ENCODE measurements at regions not wholly inside any gene's neighbourhood (a gene's known extent, or its start where the extent isn't known, plus 50 kb on each side); places are given as distances from the start of the nearest gene placed in this dataset.
"Not testable (repeated sequence)": the region's sequence is repeated elsewhere in the genome, so short reads cannot be mapped to it uniquely, and the experiment has no call there.

DNA sequence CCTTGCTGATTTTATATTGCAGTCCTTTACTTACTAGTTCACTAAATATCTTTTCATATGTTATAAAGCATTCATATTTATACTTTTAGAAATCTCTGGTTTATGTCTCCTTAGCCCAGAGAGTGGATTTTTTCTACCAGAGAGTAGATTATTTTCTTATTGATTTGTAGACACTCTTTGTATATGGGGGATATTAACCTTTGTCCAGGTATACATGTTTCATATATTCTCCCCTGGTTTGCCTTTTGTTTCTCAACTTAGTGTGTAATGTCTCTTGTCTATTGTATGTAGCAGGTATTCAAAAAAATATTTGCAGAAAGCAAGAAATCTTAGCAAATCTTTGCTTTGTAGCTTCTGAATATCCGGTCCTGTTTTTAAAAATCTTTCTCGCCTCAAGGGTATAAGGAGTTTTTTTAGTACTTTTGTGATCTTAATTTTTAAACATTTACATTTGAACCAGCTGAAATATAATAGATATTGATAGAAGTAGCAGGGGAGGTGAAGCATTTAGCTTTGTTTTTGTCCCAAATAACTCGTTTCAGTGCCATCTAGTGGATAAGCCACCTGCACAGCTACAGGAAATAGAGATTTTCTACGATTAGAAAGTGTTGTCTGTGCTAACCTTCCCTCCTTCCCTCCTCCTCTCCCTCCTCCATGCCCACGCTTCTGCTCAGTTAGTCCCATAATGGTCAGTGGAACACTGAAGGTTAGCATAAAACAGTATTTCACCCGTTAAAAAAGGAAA, 97.0 kb downstream of the PHETA1 start:
- no peak for DNase-seq

- DNase-seq: no peak
Measured at GRCh38 chr12:111270774-111271173, 98.1 kb downstream of the PHETA1 start.

DNA sequence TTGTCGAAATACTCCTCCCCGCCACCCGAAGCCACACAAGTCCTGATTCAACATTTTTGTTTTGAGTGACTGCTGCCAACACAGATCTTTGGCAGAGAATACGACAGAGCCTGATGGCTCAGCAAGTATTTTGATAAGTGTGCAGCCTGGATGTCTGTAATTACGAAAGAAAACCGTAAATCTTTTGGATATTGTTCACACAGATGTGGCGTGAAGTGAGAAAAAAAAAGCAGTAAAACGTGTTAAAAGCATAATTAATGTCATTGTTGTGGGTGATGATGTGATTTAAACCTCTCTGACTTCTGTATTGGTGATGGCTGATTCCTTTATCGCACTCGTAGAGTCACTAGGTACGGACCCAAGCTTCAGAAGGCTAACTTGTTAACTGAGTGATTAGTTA, 98.7 kb downstream of the PHETA1 start:
- DNase-seq: no peak

- DNase-seq: no peak
Measured at GRCh38 chr12:111269718-111270117, 99.2 kb downstream of the PHETA1 start.

DNA sequence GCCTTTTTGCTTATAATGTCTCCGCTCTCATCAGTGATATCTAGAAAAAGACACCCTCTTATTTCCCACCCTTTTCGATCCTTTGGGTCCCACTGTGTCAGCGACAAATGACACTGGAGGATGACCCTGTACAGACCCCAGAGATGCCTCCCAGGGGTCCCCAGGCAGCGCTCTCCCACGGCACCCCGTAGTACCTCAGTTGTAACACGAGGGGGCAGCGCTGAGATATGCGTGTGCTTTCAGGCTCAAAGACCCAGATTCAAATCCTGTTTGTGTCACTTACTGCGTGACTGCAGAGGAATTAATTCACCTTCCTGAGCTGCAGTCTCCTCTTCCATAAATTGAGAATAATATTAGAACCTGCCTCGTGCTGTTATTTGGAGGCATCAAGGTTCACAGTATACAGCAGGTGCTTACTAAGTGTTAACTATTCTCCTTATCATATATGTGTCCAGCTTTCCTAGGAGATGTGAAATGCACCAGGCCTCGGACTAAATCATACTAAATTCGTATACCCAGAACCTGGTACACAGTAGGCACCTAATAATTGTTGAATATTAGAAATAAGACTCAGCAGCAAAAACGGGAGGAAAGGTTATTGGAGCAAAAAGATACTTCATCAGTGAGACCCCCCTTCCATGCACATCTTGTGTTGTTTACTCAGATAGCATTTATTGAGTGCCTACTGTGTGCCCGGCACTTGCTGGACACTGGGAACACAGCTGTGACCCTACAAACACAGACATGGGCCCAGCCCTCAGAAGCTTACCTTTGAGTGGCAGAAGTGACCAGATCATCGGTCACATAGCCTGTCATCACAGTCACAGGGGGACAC, 99.9 kb downstream of the PHETA1 start:
- peak; percentile 4 for DNase-seq

DNA sequence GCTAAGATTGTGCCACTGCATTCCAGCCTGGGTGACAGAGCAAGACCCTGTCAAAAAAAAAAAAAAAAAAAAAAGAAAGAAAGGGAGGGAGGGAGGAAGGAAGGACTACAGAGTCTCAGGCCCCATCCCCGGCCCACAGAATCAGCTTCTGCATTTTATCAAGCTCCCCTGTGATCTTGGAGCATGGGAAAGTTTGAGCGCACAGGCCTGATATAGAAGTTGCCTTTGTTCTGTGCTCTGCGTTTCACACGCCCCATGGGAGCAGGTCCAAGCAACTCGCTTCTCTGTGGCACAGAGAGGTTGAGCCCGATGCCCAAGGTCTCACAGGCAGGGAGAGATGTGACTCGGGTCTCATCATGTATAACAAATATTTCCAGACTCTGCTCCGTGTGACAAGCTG, 101.8 kb downstream of the PHETA1 start:
- DNase-seq: no peak

GRCh38 chr12:111261911-111262676, 106.8 kb downstream of the PHETA1 start:
- no peak for DNase-seq

DNA sequence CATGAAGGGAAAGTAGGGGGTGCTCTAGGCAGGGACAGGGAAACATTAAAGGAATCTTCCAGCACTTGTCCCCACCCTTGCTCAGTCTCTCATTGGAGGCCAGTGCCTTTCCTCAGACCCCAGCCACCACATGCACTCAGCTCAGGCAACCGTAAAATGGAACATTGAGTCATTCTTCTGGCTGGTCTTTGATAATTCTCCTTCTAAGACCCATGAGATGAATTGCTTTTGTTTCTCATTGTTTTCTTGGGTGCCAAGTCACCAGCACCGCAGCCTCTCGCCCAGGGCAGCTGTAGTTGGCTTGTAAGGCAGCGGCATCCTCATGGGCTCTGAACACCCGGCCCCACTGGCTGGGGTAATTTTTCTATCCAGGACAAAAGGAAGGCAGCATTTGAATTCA, 108.2 kb downstream of the PHETA1 start:
- no peak for DNase-seq

DNA sequence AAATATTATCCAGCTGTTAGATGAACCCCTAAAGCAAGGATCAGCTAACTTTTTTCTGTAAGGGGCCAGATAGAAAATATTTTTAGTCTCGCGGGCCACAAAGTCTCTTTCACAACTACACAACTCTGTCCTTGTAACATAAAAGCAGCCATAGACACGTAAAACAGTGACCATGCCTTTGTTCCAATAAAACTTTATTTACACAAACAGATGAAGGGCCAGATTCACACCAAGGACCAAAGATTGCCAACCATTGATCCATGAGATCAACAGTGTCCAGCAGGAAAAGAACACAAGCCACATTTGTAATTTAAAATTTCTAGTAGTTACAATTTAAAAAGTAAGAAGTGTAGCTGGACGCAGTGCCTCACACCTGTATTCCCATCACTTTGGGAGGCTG, 109.7 kb downstream of the PHETA1 start:
- no peak for DNase-seq

- not testable (repeated sequence) for DNase-seq
Measured at GRCh38 chr12:111258081-111258480, 110.8 kb downstream of the PHETA1 start.

DNA sequence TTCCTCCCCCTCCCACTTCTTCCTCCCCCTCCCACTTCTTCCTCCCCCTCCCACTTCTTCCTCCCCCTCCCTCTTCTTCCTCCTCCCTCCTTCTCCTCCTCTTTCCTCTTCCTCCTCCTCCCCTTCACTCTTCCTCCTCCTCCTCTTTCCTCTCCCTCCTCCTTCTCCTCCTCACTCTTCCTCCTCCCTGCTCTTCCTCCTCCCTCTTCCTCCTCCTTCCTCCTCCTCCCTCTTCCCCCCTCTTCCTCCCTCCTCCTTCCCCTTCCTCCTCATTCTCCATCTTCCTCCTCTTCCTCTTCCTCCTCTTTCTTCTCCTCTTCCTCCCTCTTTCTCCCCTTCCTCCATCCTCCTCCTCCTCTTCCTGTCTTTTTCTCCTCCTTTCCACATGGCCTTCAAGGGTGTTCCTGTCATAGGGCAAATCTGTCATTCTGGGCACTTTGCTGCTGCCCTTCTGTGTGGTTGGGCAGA, 111.4 kb downstream of the PHETA1 start:
- no peak for DNase-seq

- no peak for DNase-seq
Measured at GRCh38 chr12:111256629-111257434, 112.1 kb downstream of the PHETA1 start.

DNA sequence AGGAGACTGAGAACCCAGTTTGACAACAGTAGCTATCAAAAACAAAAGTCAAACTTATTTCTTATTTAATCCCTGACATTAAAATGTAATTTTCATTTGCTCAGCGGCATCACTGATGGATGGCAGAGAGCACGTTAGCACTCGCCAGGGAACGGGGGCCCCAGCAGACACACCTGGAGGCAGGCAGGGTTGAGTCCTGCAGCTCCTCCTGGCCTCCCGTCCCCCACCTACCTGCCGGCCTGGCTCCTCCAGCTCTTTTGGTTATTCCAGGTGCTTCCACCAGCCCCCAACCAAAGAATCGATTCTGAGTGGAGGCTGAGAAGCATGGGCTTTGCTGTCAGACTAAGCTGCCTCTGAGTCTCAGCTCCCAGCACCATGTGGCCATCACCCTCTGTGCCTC, 113.6 kb downstream of the PHETA1 start:
- no peak for DNase-seq

DNA sequence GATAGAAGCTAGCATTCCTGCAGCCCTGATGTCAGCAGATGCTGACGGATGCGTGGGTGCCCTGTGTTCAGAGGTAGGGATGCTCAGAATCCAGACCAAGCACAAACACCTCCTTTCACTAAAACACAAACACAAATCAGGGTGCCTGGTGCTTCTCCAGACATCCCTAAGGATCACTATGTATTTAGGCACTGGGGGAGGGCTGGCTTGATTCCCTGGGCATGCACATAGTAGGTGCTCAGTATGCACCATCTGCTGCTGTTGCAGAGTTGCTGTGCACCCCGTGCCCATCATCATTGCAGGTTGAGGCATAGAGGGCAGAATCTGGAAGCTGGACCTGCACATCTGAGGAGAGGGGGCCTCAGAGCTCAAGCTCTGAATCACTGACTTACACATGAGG, 114.8 kb downstream of the PHETA1 start:
- DNase-seq: no peak

DNA sequence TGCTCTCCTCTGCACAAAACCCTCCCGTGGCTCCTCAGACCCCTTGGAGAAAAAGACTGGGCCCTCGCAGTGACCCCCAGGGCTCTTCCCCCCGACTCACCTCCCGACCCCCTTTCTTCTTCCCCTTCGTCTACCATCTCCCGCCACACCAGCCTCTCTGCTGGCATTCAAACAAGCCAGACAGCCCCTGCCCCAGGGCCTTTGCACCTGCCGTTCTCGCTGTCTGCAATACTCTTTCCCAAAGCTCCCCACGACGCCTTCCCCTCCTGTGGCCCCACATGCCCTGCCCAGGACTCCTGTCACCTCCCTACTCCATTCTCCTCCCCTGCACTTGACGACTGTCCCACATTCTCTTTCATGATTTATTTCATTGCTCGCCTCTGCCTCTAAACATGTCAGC, 115.7 kb downstream of the PHETA1 start:
- no peak for DNase-seq

- no peak for DNase-seq
Measured at GRCh38 chr12:111251787-111252186, 117.1 kb downstream of the PHETA1 start.

DNA sequence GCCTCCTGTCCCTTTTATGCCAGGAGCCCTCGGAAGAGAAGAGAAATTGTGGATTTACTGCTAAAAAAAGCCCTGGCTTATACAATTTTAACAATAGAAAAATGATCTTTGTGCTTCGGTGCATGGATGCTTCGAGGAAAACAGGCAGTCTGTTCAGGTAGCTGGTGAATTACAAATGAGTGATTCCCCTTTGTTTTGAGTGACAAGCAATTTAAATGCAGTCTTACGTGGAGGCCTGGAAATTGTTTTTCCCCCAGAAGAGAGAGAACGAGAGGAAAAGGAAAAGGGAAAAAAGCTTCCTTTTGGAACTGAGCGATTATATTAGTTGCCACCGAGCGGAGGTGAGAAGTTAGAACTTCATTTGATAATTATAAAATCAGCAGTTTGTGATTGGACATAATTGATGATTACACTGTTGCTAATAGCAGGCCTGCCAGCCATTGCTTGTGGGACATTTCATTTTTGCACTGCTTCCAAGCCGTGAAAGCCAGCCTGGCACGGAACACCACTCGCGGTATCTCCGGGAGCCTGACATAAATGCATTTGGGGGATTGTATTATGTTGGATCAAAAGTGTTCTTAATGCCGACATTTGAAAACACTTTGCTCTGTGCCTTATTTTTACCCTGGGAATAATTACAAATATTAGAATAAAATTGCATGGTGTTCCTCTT, 117.7 kb downstream of the PHETA1 start:
- DNase-seq: no peak

- DNase-seq: no peak
Measured at GRCh38 chr12:111250251-111250881, 118.5 kb downstream of the PHETA1 start.

DNA sequence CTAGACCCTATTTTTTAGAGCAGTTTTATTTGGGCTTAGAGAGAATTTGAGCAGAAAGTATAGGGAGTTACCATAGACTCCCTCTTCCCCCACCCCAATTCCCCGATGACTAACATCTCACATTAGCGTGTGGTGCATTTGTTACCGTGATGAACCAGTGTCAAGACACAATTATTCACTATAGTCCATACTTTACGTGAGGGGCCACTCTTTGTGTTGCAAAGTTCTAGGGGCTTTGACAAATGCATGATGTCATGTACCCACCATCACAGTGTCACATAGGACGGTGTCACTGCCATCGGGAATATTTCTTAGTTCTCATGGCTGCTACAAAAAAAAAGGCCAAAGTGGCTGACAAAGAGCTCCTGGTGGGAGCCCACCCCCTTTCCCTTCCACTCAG, 119.1 kb downstream of the PHETA1 start:
- no peak for DNase-seq

GRCh38 chr12:111249018-111249370, 119.9 kb downstream of the PHETA1 start:
- DNase-seq: no peak

- DNase-seq: peak; percentile 81
Measured at GRCh38 chr12:111248236-111249017, 120.5 kb downstream of the PHETA1 start.
